Large intestine (tissue), 3 donors: ENCODE measurements at regions not wholly inside any gene's neighbourhood (a gene's known extent, or its start where the extent isn't known, plus 50 kb on each side); places are given as distances from the start of the nearest gene placed in this dataset.

Source experiments
- DNase-seq, 2 donors: peaks; one replicate each; pipeline versions ENCODE4 v3.0.0 to v3.0.0-alpha.2; 2013
- H3K27ac ChIP-seq: one replicate; pipeline ENCODE4 v1.5.1; 2013; ENCODE audit warnings: low read length
- H3K27me3 ChIP-seq: 2 replicates; pipeline ENCODE4 v1.6.1; 2013; ENCODE audit warnings: low read length; ENCODE audit not compliant: control insufficient read depth, insufficient read depth
- H3K36me3 ChIP-seq: 2 replicates; pipeline ENCODE4 v1.6.1; 2013; ENCODE audit warnings: low read length; ENCODE audit not compliant: control insufficient read depth, insufficient read depth
- H3K4me1 ChIP-seq: one replicate; pipeline ENCODE4 v1.6.1; 2013; ENCODE audit warnings: low read length; ENCODE audit not compliant: control insufficient read depth, insufficient read depth
- H3K4me3 ChIP-seq: one replicate; pipeline ENCODE4 v1.5.1; 2013; ENCODE audit warnings: low read length
- H3K9me3 ChIP-seq: one replicate; pipeline ENCODE4 v1.6.1; 2013; ENCODE audit warnings: mild to moderate bottlenecking, low read depth, low read length, moderate library complexity; ENCODE audit not compliant: control insufficient read depth
- WGBS: methylation state at CpG from one replicate; pipeline ENCODE4 v1.1.5; 2013; ENCODE audit warnings: low lambda C conversion rate; ENCODE audit not compliant: insufficient coverage; 5-methylcytosine and 5-hydroxymethylcytosine counted together

GRCh38 chr19:28326746-28327145, 886.2 kb downstream of the UQCRFS1 start:
- no CpG with 5 or more reads among the region's 4 CpGs for WGBS
- Histone ChIP-seq H3K27me3 (no peaks in the 10 kb centered on the region), H3K9me3 (no peaks in the 10 kb centered on the region), H3K27ac (no peak overlapping the region), H3K36me3 (no peaks in the 10 kb centered on the region), H3K4me3 (no peak overlapping the region), H3K4me1 (no peaks in the 10 kb centered on the region)
- DNase-seq, result no peak

- no peak for DNase-seq
- WGBS, result 20% methylated on average over 1 of the region's 5 CpGs
- H3K9me3 ChIP-seq, result no peaks in the 10 kb centered on the region
Observed at GRCh38 chr19:28324275-28325060, 888.5 kb downstream of the UQCRFS1 start.

GRCh38 chr19:28322945-28323344, 890.0 kb downstream of the UQCRFS1 start:
- Histone ChIP-seq H3K36me3 (no peaks in the 10 kb centered on the region), H3K4me3 (no peak overlapping the region), H3K4me1 (no peaks in the 10 kb centered on the region), H3K27me3 (no peaks in the 10 kb centered on the region), H3K27ac (no peak overlapping the region), H3K9me3 (no peaks in the 10 kb centered on the region)
- no peak for DNase-seq
- WGBS, result 67% methylated on average over 1 of the region's 3 CpGs

More at GRCh38 chr19:28324275-28325060, 888.5 kb downstream of the UQCRFS1 start:
- Histone ChIP-seq H3K36me3 (no peaks in the 10 kb centered on the region), H3K4me1 (no peaks in the 10 kb centered on the region), H3K4me3 (no peak overlapping the region), H3K27ac (no peak overlapping the region), H3K27me3 (no peaks in the 10 kb centered on the region)

GRCh38 chr19:28322491-28322890, 890.5 kb downstream of the UQCRFS1 start:
- H3K36me3 ChIP-seq, result no peaks in the 10 kb centered on the region
- DNase-seq, result no peak
- no peak overlapping the region for H3K4me3 ChIP-seq
- WGBS, result no CpG with 5 or more reads among the region's 4 CpGs
- H3K27me3 ChIP-seq, result no peaks in the 10 kb centered on the region
- H3K4me1 ChIP-seq, result no peaks in the 10 kb centered on the region
- no peak overlapping the region for H3K27ac ChIP-seq
- no peaks in the 10 kb centered on the region for H3K9me3 ChIP-seq

GRCh38 chr19:28319918-28320317, 893.0 kb downstream of the UQCRFS1 start:
- H3K4me1 ChIP-seq, result no peaks in the 10 kb centered on the region
- no CpG with 5 or more reads among the region's 1 CpG for WGBS
- H3K27ac ChIP-seq, result no peak overlapping the region

GRCh38 chr19:28319227-28319626, 893.7 kb downstream of the UQCRFS1 start:
- H3K9me3 ChIP-seq, result no peaks in the 10 kb centered on the region
- no peak for DNase-seq
- no CpG with 5 or more reads among the region's 2 CpGs for WGBS
- H3K4me3 ChIP-seq, result no peak overlapping the region
- H3K4me1 ChIP-seq, result no peaks in the 10 kb centered on the region
- no peak overlapping the region for H3K27ac ChIP-seq
- H3K27me3 ChIP-seq, result no peaks in the 10 kb centered on the region
- no peaks in the 10 kb centered on the region for H3K36me3 ChIP-seq

More at GRCh38 chr19:28319918-28320317, 893.0 kb downstream of the UQCRFS1 start:
- DNase-seq, result no peak
- H3K27me3 ChIP-seq, result no peaks in the 10 kb centered on the region
- H3K4me3 ChIP-seq, result no peak overlapping the region
- no peaks in the 10 kb centered on the region for H3K36me3 ChIP-seq
- no peaks in the 10 kb centered on the region for H3K9me3 ChIP-seq

GRCh38 chr19:28318469-28319179, 894.3 kb downstream of the UQCRFS1 start:
- Histone ChIP-seq H3K36me3 (no peaks in the 10 kb centered on the region), H3K4me1 (no peaks in the 10 kb centered on the region), H3K9me3 (no peaks in the 10 kb centered on the region), H3K27ac (no peak overlapping the region), H3K27me3 (no peaks in the 10 kb centered on the region), H3K4me3 (no peak overlapping the region)
- DNase-seq, result no peak
- no CpG with 5 or more reads among the region's 9 CpGs for WGBS

GRCh38 chr19:28316464-28316863, 896.5 kb downstream of the UQCRFS1 start:
- Histone ChIP-seq H3K9me3 (no peaks in the 10 kb centered on the region), H3K4me1 (no peaks in the 10 kb centered on the region), H3K27ac (no peak overlapping the region), H3K36me3 (no peaks in the 10 kb centered on the region), H3K4me3 (no peak overlapping the region), H3K27me3 (no peaks in the 10 kb centered on the region)
- no CpG with 5 or more reads among the region's 7 CpGs for WGBS
- DNase-seq, result no peak

- no CpG with 5 or more reads among the region's 3 CpGs for WGBS
- Histone ChIP-seq H3K27ac (no peak overlapping the region), H3K9me3 (no peaks in the 10 kb centered on the region), H3K36me3 (no peaks in the 10 kb centered on the region), H3K4me3 (no peak overlapping the region), H3K27me3 (no peaks in the 10 kb centered on the region), H3K4me1 (no peaks in the 10 kb centered on the region)
- DNase-seq, result no peak
Observed at GRCh38 chr19:28314756-28315155, 898.2 kb downstream of the UQCRFS1 start.

GRCh38 chr19:28314287-28314686, 898.7 kb downstream of the UQCRFS1 start:
- WGBS, result no CpG with 5 or more reads among the region's 4 CpGs
- no peaks in the 10 kb centered on the region for H3K36me3 ChIP-seq
- no peak overlapping the region for H3K4me3 ChIP-seq
- DNase-seq, result no peak
- H3K4me1 ChIP-seq, result no peaks in the 10 kb centered on the region
- H3K27ac ChIP-seq, result no peak overlapping the region
- no peaks in the 10 kb centered on the region for H3K27me3 ChIP-seq
- no peaks in the 10 kb centered on the region for H3K9me3 ChIP-seq
